ENCODE measurements at regions not wholly inside any gene's neighbourhood (a gene's known extent, or its start where the extent isn't known, plus 50 kb on each side); places are given as distances from the start of the nearest gene placed in this dataset.

- Histone ChIP-seq H3K9me2 (replicated peaks; ENCODE audit: low read length) (no peaks in the 10 kb centered on the region), H3K79me2 (ENCODE audit: low read length) (no peaks in the 10 kb centered on the region), H3K9ac (ENCODE audit: low read length) (no peak overlapping the region), H3K27me3 (ENCODE audit: low read length) (no peaks in the 10 kb centered on the region), H3K4me2 (ENCODE audit: low read length) (no peak overlapping the region), H2AFZ (ENCODE audit: low read length) (no peak overlapping the region), H3F3A (ENCODE audit: low read length, unreplicated experiment) (no peaks in the 10 kb centered on the region), H3K9me3 (ENCODE audit: low read length) (no peaks in the 10 kb centered on the region), H3K27ac (ENCODE audit: low read length) (no peak overlapping the region), H3K36me3 (ENCODE audit: low read depth, low read length) (no peaks in the 10 kb centered on the region), H4K20me1 (ENCODE audit: low read length) (no peaks in the 10 kb centered on the region), H3K4me1 (ENCODE audit: insufficient read depth, low read length) (no peaks in the 10 kb centered on the region), H3K4me3 (ENCODE audit: low read length) (no peak overlapping the region)
- ChIA-PET POLR2A (ENCODE audit: unreplicated experiment) (no interaction called here), CTCF (no interaction called here)
- ATAC-seq (no peak), DNase-seq (no peak)
- intact Hi-C loops (cut with micrococcal nuclease), result no loop called here
- TF ChIP-seq CTCF (conservative IDR thresholded peaks at IDR 0.05; ENCODE audit: low read depth, low read length), result no peak
- no peak for TF ChIP-seq EZH2 (IDR thresholded peaks at IDR 0.05; ENCODE audit: low read length, unreplicated experiment)
- TF ChIP-seq EZH2phosphoT487 (IDR thresholded peaks at IDR 0.05; ENCODE audit: borderline replicate concordance, low read length), result no peak
- BruUV-seq (replicated peaks), result no TSS peak
These were observed 1330.1 kb upstream of the PIK3C3 start for GRCh38 chr18:40624959-40625358.

- no TSS peak for BruUV-seq (replicated peaks)
These were observed 1341.3 kb upstream of the PIK3C3 start for GRCh38 chr18:40613721-40614120.

GRCh38 chr18:40612356-40612755 lies 1342.7 kb upstream of the PIK3C3 start:
- Histone ChIP-seq H3K9me3 (ENCODE audit: low read length) (no peaks in the 10 kb centered on the region), H3K27ac (ENCODE audit: low read length) (no peak overlapping the region), H3K4me1 (ENCODE audit: insufficient read depth, low read length) (no peaks in the 10 kb centered on the region), H4K20me1 (ENCODE audit: low read length) (no peaks in the 10 kb centered on the region), H2AFZ (ENCODE audit: low read length) (no peak overlapping the region), H3K27me3 (ENCODE audit: low read length) (no peaks in the 10 kb centered on the region), H3K36me3 (ENCODE audit: low read depth, low read length) (no peaks in the 10 kb centered on the region), H3F3A (ENCODE audit: low read length, unreplicated experiment) (no peaks in the 10 kb centered on the region), H3K4me3 (ENCODE audit: low read length) (no peak overlapping the region), H3K79me2 (ENCODE audit: low read length) (no peaks in the 10 kb centered on the region), H3K9me2 (replicated peaks; ENCODE audit: low read length) (no peaks in the 10 kb centered on the region), H3K4me2 (ENCODE audit: low read length) (no peak overlapping the region), H3K9ac (ENCODE audit: low read length) (no peak overlapping the region)
- ChIA-PET POLR2A (ENCODE audit: unreplicated experiment) (no interaction called here), CTCF (no interaction called here)
- TF ChIP-seq EZH2 (IDR thresholded peaks at IDR 0.05; ENCODE audit: low read length, unreplicated experiment), result no peak
- intact Hi-C loops (cut with micrococcal nuclease), result no loop called here
- DNase-seq, result no peak
- BruUV-seq (replicated peaks), result no TSS peak
- ATAC-seq, result no peak

More at GRCh38 chr18:40613721-40614120, 1341.3 kb upstream of the PIK3C3 start:
- POLR2A ChIA-PET (ENCODE audit: unreplicated experiment), result no interaction called here
- Histone ChIP-seq H3K4me1 (ENCODE audit: insufficient read depth, low read length) (no peaks in the 10 kb centered on the region), H2AFZ (ENCODE audit: low read length) (no peak overlapping the region), H3K9me3 (ENCODE audit: low read length) (no peaks in the 10 kb centered on the region), H3K4me3 (ENCODE audit: low read length) (no peak overlapping the region), H3K79me2 (ENCODE audit: low read length) (no peaks in the 10 kb centered on the region), H3K4me2 (ENCODE audit: low read length) (no peak overlapping the region), H3K36me3 (ENCODE audit: low read depth, low read length) (no peaks in the 10 kb centered on the region), H3K27ac (ENCODE audit: low read length) (no peak overlapping the region), H4K20me1 (ENCODE audit: low read length) (no peaks in the 10 kb centered on the region), H3F3A (ENCODE audit: low read length, unreplicated experiment) (no peaks in the 10 kb centered on the region), H3K27me3 (ENCODE audit: low read length) (no peaks in the 10 kb centered on the region), H3K9ac (ENCODE audit: low read length) (no peak overlapping the region), H3K9me2 (replicated peaks; ENCODE audit: low read length) (no peaks in the 10 kb centered on the region)
- TF ChIP-seq EZH2phosphoT487 (IDR thresholded peaks at IDR 0.05; ENCODE audit: borderline replicate concordance, low read length) (no peak), CTCF (conservative IDR thresholded peaks at IDR 0.05; ENCODE audit: low read depth, low read length) (no peak), EZH2 (IDR thresholded peaks at IDR 0.05; ENCODE audit: low read length, unreplicated experiment) (no peak)
- no peak for DNase-seq
- CTCF ChIA-PET, result no interaction called here
- ATAC-seq, result no peak
- intact Hi-C loops (cut with micrococcal nuclease), result no loop called here
